Endothelial cell of umbilical vein (primary cell): ENCODE measurements at regions not wholly inside any gene's neighbourhood (a gene's known extent, or its start where the extent isn't known, plus 50 kb on each side); places are given as distances from the start of the nearest gene placed in this dataset.

Experiments
- BruUV-seq: library from RNA; stranded (reverse); fragments of 400-500 nt; replicated peaks from 2 replicates; lab custom pipeline; 2021; lab: Mats Ljungman, UMichigan
- CTCF ChIA-PET: fragments of 300-600, 350-600 bp; sonication (Branson Sonifier 250); formaldehyde crosslinking; loops from one replicate; lab custom pipeline; 2021; ENCODE audit warnings: antibody characterized with exemption, inconsistent platforms; lab: Charles Lee
- POLR2A ChIA-PET: fragments of 300-600, 350-600 bp; sonication (Branson Sonifier 250); formaldehyde crosslinking; loops from one replicate; lab custom pipeline; 2021; ENCODE audit warnings: antibody characterized with exemption, inconsistent platforms; lab: Charles Lee
- DNase-seq: peaks from one replicate; pipeline ENCODE4 v3.0.0-alpha.2; 2011; ENCODE audit warnings: low read depth, low spot score
- FAIRE-seq: peaks from 2 replicates; lab custom pipeline; 2011; peaks lifted over from hg19 to GRCh38; lab: Jason Lieb, UNC
- H2AFZ ChIP-seq: 2 replicates; pipeline ENCODE4 v1.6.0; 2012; ENCODE audit warnings: low read depth, low read length, control low read depth, inconsistent platforms
- H3K27ac ChIP-seq: 2 replicates; pipeline ENCODE4 v1.5.1; 2011; ENCODE audit warnings: low read depth, mild to moderate bottlenecking, control low read depth, low read length, moderate library complexity; ENCODE audit not compliant: insufficient read depth
- H3K27me3 ChIP-seq, 2 experiments: 2 replicates each; pipeline versions ENCODE4 v1.6.0 to v1.6.1; 2011; ENCODE audit warnings: low read length in 2 of 2, mixed read lengths in 1 of 2; ENCODE audit not compliant: control insufficient read depth in 2 of 2, insufficient read depth in 2 of 2
- H3K36me3 ChIP-seq, 2 experiments: 2 replicates in 1 of 2; 3 replicates in 1 of 2; pipeline ENCODE4 v1.5.1; 2011; ENCODE audit warnings: low read length in 2 of 2, mild to moderate bottlenecking in 1 of 2, moderate library complexity in 1 of 2; ENCODE audit not compliant: control insufficient read depth in 2 of 2, insufficient read depth in 2 of 2; ENCODE audit errors: extremely low read depth in 1 of 2
- H3K4me1 ChIP-seq: 3 replicates; pipeline ENCODE4 v1.5.1; 2011; ENCODE audit warnings: mild to moderate bottlenecking, low read length; ENCODE audit not compliant: control insufficient read depth, insufficient read depth; ENCODE audit errors: extremely low read depth
- H3K4me2 ChIP-seq: 2 replicates; pipeline ENCODE4 v1.6.1; 2011; ENCODE audit warnings: low read length, control low read depth, mixed read lengths; ENCODE audit not compliant: insufficient read depth
- H3K4me3 ChIP-seq, 3 experiments: fragments of 200-600 bp in 1 of 3; sonication (generic), shearing (Covaris generic) in 1 of 3; replicated peaks in 1 of 3; 2 replicates each; pipeline ENCODE4 v1.5.1; 2011 to 2016; ENCODE audit warnings: control low read depth in 3 of 3, low read length in 3 of 3, mild to moderate bottlenecking in 2 of 3, inconsistent platforms in 1 of 3, low read depth in 1 of 3, moderate library complexity in 1 of 3; ENCODE audit not compliant: insufficient read depth in 1 of 3
- H3K79me2 ChIP-seq: 2 replicates; pipeline ENCODE4 v1.6.0; 2012; ENCODE audit warnings: low read length, inconsistent platforms; ENCODE audit not compliant: control insufficient read depth, insufficient read depth
- H3K9ac ChIP-seq: replicated peaks from 2 replicates; pipeline ENCODE3; 2011; ENCODE audit warnings: low read length, control low read depth; ENCODE audit not compliant: insufficient read depth; ENCODE audit errors: extremely low read depth
- H3K9me1 ChIP-seq: replicated peaks from 3 replicates; pipeline ENCODE4 v1.6.0; 2011; ENCODE audit warnings: mild to moderate bottlenecking, low read length; ENCODE audit not compliant: control insufficient read depth, insufficient read depth; ENCODE audit errors: extremely low read depth
- H3K9me3 ChIP-seq: replicated peaks from 2 replicates; pipeline ENCODE4 v1.5.1; 2012; ENCODE audit warnings: low read length, inconsistent platforms; ENCODE audit not compliant: control insufficient read depth, insufficient read depth
- H4K20me1 ChIP-seq: replicated peaks from 2 replicates; pipeline ENCODE3; 2011; ENCODE audit warnings: mild to moderate bottlenecking, low read length; ENCODE audit not compliant: control insufficient read depth, insufficient read depth; ENCODE audit errors: extremely low read depth
- EZH2 ChIP-seq: IDR thresholded peaks from 2 replicates; pipeline ENCODE4 v1.6.1; 2012; ENCODE audit warnings: borderline replicate concordance, low read depth, mild to moderate bottlenecking, moderate library complexity, low read length, inconsistent platforms; ENCODE audit not compliant: severe bottlenecking
- FOS ChIP-seq: IDR thresholded peaks from 2 replicates; pipeline ENCODE4 v1.6.1; 2011; ENCODE audit warnings: mild to moderate bottlenecking, low read length, moderate library complexity, borderline replicate concordance; ENCODE audit not compliant: insufficient read depth
- GATA2 ChIP-seq: IDR thresholded peaks from 2 replicates; pipeline ENCODE4 v1.7.0; 2011; ENCODE audit warnings: low read depth, mild to moderate bottlenecking, moderate library complexity, mixed read lengths, low read length; ENCODE audit not compliant: insufficient read length, insufficient read depth
- JUN ChIP-seq: IDR thresholded peaks from 2 replicates; pipeline ENCODE4 v1.6.1; 2011; ENCODE audit warnings: borderline replicate concordance, low read depth; ENCODE audit not compliant: insufficient read length, insufficient read depth
- MAX ChIP-seq: IDR thresholded peaks from 2 replicates; pipeline ENCODE4 v1.6.1; 2011; ENCODE audit not compliant: insufficient read depth, insufficient read length
- MYC ChIP-seq: IDR thresholded peaks from one replicate; pipeline ENCODE4 v1.6.1; 2011; ENCODE audit warnings: mild to moderate bottlenecking, low read depth, low read length
- POLR2A ChIP-seq: IDR thresholded peaks from 2 replicates; pipeline ENCODE4 v1.6.1; 2012; ENCODE audit warnings: low read depth, mild to moderate bottlenecking, control low read depth, low read length
- dilution Hi-C: fragments of 300-500 bp; cut with MboI; formaldehyde crosslinking; loops from one replicate; pipeline ENCODE4 v1.15.0; 2019; ENCODE audit warnings: low sequenced_read_pairs; ENCODE audit not compliant: extremely low pct_ligation_motif_present
- intact Hi-C: fragments of 100-400 bp; cut with micrococcal nuclease; formaldehyde crosslinking; loops from one replicate; pipeline ENCODE4 v1.10.0; 2022

GRCh38 chr2:8553643-8554042 lies 128.2 kb upstream of the ID2 start:
- H3K27me3 ChIP-seq: no peaks in the 10 kb centered on the region
- H3K79me2 ChIP-seq: no peaks in the 10 kb centered on the region
- H3K4me3 ChIP-seq: no peak overlapping the region
- H3K27ac ChIP-seq: no peak overlapping the region
- no peaks in the 10 kb centered on the region for H3K36me3 ChIP-seq
- no peak for DNase-seq
- dilution Hi-C loops: no loop called here
- H2AFZ ChIP-seq: no peak overlapping the region
- no peak for TF ChIP-seq GATA2
- no peaks in the 10 kb centered on the region for H4K20me1 ChIP-seq
- intact Hi-C loops: no loop called here
- H3K9me3 ChIP-seq: no peaks in the 10 kb centered on the region
- ChIA-PET CTCF (no interaction called here), POLR2A (no interaction called here)
- no peaks in the 10 kb centered on the region for H3K4me1 ChIP-seq
- H3K9ac ChIP-seq: no peak overlapping the region
- no TSS peak for BruUV-seq
- H3K4me2 ChIP-seq: no peak overlapping the region
- FAIRE-seq: no peak
- no peaks in the 10 kb centered on the region for H3K9me1 ChIP-seq

DNA sequence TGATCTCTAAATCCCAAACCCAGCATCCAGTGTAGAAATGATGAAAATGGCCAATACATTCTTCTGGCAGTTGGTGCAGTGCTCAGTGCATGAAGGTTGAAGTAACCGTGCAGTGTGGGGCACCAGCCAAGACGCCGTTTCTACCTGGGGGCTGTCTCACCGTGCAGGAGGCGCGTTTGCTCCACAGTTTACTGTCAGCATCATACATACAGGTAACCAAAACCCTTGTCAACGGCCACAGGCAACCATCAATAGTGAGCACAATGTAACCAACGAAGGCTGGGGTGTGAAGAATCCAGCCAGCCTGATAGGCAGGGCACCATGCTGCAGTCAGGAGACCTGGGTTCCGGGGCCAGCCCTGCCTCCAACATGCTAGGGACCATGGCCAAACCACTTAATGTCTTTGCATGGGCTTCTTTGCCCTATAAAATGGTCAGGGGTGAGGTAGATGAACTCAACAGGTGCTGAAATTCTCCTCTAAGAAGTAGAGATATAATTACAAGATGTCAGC lies 127.5 kb upstream of the ID2 start:
- H3K36me3 ChIP-seq: no peaks in the 10 kb centered on the region
- no peak for DNase-seq
- no peaks in the 10 kb centered on the region for H3K9me3 ChIP-seq
- H3K27me3 ChIP-seq: no peaks in the 10 kb centered on the region
- no peak overlapping the region for H3K4me2 ChIP-seq
- dilution Hi-C loops (no loop called here), intact Hi-C loops (no loop called here)
- no peak overlapping the region for H3K9ac ChIP-seq
- TF ChIP-seq GATA2: no peak
- no peak for TF ChIP-seq MAX
- no peak for TF ChIP-seq EZH2
- no peak for TF ChIP-seq POLR2A
- TF ChIP-seq MYC: no peak
- no peak for TF ChIP-seq FOS
- TF ChIP-seq JUN: no peak
- no peaks in the 10 kb centered on the region for H3K9me1 ChIP-seq
- ChIA-PET CTCF (no interaction called here), POLR2A (no interaction called here)
- H2AFZ ChIP-seq: no peak overlapping the region
- no TSS peak for BruUV-seq
- FAIRE-seq: no peak
- no peaks in the 10 kb centered on the region for H4K20me1 ChIP-seq
- H3K27ac ChIP-seq: no peak overlapping the region
- H3K4me1 ChIP-seq: no peaks in the 10 kb centered on the region
- H3K79me2 ChIP-seq: no peaks in the 10 kb centered on the region
- no peak overlapping the region for H3K4me3 ChIP-seq
